NCI-H748 (cell line): ENCODE measurements at regions not wholly inside any gene's neighbourhood (a gene's known extent, or its start where the extent isn't known, plus 50 kb on each side); places are given as distances from the start of the nearest gene placed in this dataset.
"Not testable (repeated sequence)": the region's sequence is repeated elsewhere in the genome, so short reads cannot be mapped to it uniquely, and the experiment has no call there.

Source experiments
- DNase-seq: peaks from one replicate; lab custom pipeline; 2025; ENCODE audit not compliant: unreplicated experiment; lab: John Stamatoyannopoulos, UW

DNA sequence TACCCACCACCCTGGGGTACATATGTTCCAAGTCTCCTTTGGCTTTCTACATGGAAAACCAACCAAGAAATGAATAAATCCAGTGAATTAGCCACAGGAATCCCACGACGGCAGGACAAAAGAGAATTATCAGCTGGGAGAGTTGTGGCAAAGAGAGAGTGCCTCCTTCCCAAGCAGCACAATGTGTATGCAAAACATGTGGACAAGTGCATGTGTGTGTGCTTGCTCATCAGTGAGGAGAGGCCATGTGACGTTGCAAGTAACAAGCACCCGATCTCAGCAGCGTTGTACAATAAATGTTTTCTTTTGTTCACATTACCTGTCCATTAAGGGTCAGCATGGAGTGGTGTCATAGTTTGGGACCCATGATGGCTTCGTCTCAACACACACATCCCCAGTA is 50.0 kb upstream of the EMX2 start:
- no peak for DNase-seq

GRCh38 chr10:117488004-117488403 is 54.5 kb upstream of the EMX2 start:
- no peak for DNase-seq

- no peak for DNase-seq
Observed at GRCh38 chr10:117486606-117487005, 55.9 kb upstream of the EMX2 start.

DNA sequence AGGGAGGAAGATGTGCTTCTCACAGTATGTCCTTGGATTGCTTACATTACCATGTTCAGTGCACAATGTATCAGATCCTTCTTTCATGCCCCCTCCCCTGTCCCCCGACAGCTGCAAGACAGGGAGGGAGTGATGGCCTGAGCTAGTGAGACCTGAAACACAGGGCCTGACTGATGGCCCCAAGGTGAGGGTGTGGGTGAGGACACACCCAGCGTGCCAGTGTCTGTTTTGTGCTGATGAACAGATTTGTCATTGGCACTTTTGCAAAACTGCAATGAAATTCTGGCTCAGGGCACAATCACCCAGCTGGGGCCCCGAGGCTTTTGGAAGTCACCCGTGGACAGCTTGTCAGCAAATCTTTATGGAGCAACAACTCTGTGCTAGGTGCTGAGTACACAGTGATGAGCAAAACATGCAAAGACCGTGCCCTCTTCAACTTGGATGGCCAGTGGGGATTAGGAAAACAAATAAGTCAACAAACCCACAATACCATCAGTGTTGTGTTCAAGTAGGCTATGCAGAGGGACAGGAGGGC is 59.4 kb upstream of the EMX2 start:
- no peak for DNase-seq

DNA sequence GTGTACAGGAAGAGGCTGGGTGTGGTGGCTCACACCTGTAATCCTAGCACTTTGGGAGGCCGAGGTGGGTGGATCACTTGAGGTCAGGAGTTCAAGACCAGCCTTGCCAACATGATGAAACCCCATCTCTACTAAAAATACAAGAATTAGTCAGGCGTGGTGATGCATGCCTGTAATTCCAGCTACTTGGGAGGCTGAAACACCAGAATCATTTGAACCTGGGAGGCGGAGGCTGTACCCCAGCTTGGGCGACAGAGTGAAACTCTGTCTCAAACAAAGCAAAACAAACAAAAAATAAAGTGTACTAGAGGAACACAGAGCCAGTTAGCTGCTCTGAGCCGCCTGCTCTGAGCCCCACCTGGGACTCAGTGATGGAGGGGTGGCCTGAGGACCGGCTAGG is 61.5 kb upstream of the EMX2 start:
- not testable (repeated sequence) for DNase-seq

GRCh38 chr10:117480097-117480496 is 62.4 kb upstream of the EMX2 start:
- DNase-seq: no peak

DNA sequence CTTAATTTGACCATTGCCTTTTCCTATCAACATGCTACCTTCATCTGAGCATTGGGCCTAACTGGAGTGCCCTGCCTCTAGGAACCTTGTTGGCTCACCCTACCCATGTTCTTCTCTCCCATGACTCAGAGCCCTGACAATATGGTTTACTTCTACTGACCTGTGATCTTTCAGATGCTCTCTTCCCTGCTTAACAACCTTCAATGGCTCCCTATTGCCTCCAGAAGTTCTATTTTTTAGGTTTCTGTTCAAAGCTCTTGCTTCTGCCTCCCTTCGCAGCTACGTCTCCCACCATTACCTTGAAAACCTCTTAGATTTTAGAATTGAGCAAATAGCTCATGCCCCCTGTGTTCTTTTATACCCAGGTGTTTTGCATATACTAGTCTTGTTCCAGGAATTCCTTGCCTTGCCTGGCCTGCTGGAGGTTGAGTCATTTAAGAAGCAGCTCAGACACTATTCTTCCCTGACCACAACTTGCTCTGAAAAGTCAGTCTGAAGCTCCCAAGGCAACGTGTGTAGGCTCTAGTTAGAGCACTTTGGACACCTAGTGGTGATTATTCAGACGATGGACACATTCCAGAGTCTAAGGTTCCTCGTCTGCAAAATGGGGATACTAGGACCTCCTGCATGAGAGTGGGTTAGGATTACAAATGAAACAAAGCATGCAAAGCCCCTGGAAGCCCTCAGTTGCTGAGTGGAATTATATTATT is 64.4 kb upstream of the EMX2 start:
- no peak for DNase-seq

DNA sequence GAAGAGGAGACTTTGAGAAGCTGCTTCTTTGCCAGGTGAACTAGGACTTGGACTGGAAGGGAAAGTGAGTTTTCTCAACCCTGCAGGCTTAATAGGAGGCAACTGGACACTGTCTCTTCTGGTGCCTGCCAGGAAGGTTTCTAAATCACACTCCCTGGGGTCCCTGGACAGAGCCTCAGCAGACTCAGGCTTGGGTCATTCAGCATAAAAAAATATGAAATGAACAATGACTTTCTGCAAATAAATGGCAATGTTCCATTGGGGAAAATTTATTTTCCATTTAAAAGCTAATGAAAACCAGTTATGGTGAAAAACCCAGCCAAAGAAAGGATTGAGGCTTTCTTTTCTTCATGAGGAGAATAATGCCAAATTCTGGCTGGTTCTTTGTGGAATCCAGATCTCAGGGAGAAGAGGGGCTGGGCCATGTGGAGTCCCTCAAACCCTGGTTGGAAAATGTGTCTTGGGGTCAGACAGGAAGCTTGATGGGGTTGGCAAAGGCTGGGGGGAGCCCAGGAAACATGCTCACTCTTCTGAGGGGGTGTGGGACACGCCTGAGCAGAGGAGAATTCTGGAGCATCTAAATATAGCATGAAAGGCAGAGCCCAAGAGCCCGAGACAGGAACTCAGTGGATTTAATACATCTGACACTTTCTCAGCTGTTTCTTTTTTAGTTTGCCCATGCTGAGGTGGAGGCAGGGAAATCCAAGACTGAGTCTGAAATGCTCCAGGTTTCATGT is 65.2 kb upstream of the EMX2 start:
- no peak for DNase-seq

- no peak for DNase-seq
Observed at GRCh38 chr10:117476716-117477115, 65.8 kb upstream of the EMX2 start.

GRCh38 chr10:117476281-117476680 is 66.3 kb upstream of the EMX2 start:
- DNase-seq: no peak

DNA sequence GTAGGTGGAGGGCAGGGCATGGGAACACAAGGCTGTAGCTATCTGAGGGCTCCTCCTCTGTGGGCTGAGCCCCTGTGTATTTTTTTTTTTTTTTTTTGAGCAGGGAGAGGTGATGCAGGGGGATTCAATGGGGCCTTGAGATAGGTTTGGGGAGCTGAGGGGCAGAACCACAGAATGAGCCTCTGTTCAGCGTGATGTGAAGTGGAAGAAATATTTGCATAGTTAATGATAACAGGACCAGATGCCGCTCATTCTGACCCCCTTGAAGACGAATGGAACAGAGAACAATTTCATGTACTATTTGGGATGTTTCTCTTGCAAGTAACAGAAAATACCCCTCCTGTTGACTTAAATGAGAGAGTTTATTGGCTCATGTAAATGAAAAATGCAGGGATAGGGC is 69.7 kb upstream of the EMX2 start:
- DNase-seq: no peak

DNA sequence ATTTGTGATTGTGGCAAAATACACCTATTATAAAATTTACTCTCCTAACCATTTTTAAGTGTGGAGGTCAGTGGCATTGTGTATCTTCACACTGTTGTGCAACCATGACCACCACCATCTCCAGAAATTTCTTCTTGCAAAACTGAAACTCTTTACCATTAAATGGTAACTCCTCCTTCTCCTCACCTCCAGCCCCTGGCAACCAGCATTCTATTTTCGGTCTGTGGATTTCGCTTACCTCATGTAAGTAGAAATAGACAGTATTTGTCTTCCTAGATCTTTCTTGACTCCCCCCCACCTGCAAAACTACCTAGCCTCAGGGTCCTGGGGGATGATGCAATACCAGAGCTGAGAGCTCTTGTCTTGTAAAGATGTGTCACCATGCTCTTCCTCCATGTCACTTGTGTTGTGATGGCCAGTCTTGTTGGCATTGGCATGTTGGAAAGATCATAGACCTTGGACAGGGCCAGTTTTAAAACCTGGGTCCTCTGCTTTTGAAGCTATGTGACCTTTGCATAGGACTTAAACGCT is 71.1 kb upstream of the EMX2 start:
- DNase-seq: no peak

- no peak for DNase-seq
Observed at GRCh38 chr10:117470733-117471132, 71.8 kb upstream of the EMX2 start.

DNA sequence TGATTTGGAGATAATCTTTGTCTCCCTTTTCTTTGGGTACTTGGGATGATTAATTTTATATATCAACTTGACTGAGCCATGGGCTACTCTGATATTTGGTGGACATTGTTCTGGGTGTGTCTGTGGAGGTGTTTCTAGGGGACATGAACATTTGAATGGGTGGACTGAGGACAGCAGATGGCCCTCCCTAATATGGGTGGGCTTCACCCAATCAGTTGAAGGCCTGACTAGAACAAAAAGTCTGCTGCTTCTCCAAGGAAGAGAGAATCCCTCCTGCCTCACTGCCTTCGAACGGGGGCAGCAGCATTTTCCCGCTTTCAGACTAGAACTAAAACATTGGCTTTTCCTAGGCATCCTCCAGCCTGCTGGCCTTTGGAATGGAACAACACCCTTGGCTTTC is 73.9 kb upstream of the EMX2 start:
- no peak for DNase-seq

DNA sequence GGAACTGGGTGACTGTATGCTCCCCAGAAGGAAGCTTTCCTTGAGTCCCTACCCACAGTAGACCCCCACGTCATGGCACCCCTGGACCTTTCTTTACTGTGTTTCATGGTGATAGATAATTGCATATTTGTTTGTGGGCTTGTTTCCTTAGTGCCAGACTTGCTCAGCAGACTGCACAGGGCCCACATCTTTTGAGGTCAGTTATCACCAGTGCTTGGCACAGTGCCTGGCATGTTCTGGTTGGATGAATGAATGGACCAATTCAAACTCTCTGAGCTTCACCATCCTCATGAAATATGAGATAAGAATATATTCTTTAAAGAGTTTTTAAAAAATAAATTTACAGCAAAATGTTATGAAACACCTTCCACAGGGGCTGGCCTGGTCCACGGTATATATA is 78.4 kb upstream of the EMX2 start:
- no peak for DNase-seq

DNA sequence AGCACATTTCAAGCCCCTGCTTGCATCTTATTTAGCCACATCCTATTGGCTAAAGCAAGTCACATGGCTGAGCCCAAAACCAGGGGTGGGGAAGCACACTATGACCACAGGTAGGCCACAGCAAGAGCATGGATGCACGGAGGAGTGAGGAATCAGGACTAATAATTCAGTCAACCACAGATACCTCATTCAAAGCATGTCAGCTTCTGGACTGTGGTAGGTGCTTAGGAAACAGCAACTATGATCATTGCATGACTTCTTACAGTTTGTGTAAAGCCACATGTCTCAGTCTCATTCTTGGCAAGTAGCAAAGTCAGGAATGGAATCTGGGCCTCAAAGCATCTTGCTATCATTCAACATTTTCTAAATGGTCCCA is 79.0 kb upstream of the EMX2 start:
- no peak for DNase-seq

DNA sequence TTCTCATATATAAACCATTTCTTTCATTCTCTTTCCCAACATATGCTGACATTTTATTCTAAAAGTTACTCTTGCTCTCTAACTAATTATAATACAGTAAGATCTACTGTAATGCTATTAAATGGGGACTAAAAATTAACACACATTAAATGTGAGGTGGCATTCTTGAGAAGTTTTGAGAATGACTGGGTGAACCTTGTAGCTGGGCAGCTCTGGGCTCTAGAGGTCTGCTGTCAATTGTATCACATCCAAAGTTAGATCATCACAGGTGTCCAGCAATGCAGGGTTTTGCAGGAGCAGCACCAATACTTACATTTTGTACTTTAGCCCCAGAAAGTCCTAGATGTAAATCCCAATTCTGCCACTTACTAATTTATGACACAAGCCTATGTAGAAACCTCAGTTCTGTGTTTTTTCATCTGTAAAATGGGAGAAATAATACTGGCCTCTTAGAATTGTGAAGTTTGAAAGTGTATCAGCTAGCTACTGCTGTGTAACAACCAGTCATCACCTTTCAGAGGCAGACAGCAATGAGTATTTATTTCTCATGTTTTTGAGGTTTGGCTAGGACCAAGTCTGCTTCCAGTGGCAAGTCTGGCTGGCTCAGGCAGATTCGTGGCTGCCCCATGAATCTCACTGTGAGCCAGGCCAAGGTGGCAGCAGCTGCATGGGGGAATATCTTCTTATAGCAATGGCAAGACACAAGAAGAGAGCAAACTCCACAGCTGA is 79.6 kb upstream of the EMX2 start:
- no peak for DNase-seq

DNA sequence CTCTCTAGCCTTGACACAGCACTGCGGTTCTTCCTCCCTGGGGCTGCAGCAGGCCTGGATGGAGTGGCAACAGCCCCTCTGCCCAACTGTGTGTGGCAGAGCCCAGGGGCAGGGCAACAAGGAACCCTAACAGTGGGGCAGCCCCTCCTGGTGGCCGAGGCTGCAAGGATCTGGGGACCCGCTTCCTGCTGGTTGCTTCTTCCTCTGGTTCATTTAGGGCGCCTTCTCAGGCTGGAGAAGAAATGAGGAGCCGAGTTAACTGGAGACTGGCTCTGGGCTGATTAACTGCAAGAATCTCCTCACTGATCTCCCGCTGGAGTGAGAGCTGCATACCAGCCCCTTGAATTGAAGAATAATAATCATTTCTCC is 80.1 kb upstream of the EMX2 start:
- DNase-seq: no peak

DNA sequence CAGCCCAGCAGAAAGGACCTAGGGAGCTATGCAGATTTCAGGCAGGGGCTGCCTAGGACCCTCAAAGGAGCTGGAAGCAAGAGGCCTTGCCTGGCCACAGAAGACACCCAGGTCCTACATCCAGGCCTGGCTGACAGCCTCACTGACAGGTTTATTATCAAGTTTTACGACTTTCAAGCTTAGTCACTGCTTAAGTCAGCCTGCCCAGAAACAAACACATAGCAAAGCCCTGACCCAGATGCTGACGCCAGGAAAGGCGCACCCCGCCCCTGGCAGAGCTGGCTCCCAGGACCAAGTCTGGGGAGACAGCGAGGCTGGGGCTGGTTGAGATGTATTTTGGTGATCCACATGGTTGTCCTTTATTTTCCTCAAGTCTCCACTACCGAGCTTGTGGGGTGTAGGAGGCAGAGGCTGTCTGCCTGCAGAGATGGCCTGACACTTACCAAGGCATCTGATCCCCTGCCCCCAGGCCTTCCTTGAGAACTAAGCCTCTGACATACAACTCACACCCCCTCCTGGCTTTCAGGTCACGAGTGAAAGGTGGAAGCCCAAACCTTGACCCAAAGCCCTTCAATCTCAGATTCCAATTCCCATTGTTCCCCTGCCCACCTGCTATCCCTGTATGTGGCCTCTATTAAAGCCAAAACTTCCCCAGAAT is 80.7 kb upstream of the EMX2 start:
- DNase-seq: no peak

DNA sequence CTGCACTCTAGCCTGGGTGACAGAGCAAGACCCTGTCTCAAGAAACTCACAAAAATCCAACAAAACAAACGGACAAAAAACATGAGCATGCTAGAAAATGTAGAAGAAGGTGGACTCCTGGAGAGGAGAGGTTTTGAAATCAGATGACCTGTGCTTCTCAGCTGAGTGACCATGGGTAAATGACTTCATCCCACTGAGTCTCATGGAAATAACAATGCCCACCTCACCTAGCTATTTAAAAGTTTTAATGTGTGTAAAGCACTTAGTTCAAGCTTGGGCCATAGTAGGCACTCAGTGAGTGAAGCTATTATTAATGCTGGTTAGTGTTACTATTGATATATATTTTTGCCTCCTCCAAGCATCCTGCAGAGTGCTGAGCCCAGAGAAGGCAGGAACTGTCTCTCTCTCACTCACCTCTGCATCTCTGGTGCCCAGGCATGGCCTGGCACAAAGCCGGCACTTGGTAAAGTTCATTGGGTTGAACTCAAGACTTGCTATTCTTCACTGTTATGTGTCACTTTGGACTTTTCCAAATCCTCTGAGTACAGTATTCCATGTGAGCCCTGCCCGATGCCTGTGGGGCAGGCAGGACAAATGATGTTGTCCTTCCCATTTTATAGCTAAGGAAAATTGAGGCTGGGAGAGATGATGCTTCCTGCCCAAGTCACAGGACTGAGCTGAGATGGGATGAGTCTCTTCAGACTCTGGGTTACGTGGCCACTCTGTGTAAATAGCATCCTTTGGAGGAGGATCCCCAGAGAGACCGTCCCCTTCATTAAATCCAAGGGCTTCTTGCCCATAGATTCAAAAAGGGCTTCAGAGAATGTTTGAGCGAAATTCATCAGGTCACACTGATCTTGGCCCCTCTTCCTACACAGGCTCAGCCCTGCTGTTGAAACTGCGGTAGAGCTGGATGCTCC is 81.4 kb upstream of the EMX2 start:
- no peak for DNase-seq
